Fibroblast of villous mesenchyme (primary cell): ENCODE measurements at regions not wholly inside any gene's neighbourhood (a gene's known extent, or its start where the extent isn't known, plus 50 kb on each side); places are given as distances from the start of the nearest gene placed in this dataset.

Source experiments
- DNase-seq: peaks from one replicate; pipeline ENCODE4 v3.0.0-alpha.2; 2010; ENCODE audit warnings: low read depth
- H3K4me3 ChIP-seq: 2 replicates; pipeline ENCODE4 v1.5.1; 2011; ENCODE audit warnings: low read depth, mild to moderate bottlenecking, low read length
- TF ChIP-seq, protein P1 (sequence below): IDR thresholded peaks from 2 replicates; pipeline ENCODE4 v1.5.1; 2012; ENCODE audit warnings: low read depth, mild to moderate bottlenecking, low read length; ENCODE audit not compliant: insufficient read depth

DNA sequence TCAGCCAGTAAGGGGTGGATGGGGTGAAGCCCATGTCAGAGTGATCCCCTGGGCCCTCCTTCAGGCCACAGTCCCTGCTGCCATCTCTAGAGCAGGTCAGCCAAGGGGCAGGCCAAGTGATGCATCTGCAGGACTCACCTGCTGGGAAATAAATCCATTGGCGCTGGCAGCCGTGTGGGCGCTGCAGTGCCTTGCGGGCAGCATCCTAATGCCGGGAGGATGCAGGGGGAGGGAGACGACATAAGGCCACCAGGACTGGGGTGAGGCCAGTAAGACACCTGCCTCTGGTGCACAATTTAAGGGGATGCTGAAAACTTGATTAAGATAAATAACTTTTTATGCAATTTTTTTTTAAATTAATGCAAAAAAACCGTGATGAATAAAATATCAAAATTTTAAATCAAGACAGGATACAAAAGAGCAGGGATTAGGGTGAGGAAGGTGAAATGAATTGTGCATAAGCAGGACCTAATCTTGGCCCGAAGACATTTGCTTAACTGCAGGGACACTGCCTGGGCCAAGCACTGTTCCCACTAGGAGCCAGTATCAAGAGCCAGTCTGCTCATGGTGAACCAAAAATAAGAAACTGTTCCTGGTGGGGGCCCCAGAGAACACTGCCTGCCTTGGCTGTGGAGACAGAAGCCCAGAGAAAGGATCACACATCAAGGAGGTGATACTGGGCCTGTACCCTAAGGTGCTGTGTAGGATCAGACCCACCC lies 67.5 kb upstream of the CPLX2 start:
- H3K4me3 ChIP-seq, result no peak overlapping the region
- no peak for DNase-seq

DNA sequence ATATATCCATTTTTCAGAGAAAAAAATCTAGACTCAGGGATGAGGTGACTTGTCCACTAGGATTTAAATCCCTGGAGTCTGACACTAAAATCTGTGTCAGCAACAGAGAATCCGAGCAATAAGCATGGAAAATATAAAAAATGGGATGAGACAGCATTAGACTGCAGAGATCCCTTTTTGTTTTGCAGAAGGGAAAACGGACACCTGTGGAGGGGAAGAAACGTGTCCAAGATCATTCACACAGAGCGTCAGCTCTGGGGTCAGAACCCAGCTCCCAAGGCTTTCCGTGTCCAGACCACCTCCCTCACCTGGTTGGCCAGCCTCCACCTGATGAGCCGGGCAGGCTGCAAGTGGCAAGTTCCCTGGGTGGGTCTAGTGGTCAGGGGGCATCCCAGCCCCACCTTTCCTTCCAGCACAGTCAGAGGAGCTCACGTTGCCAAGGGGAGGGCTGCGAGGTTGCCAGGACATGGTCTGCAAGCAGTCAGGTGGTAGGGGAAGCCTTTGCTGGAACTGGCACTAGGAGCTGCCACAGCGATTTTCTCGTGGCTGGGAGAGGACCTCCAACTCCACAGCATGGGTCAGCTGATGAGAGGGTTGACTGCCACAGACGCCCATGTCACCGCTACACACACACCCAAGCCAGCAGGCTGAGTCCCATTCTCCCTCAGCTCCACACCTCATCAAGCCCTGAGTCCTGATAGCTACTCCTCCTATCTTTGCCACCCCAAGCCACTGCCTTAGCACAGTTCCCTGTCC lies 65.9 kb upstream of the CPLX2 start:
- DNase-seq, result no peak
- TF ChIP-seq, protein P1, sequence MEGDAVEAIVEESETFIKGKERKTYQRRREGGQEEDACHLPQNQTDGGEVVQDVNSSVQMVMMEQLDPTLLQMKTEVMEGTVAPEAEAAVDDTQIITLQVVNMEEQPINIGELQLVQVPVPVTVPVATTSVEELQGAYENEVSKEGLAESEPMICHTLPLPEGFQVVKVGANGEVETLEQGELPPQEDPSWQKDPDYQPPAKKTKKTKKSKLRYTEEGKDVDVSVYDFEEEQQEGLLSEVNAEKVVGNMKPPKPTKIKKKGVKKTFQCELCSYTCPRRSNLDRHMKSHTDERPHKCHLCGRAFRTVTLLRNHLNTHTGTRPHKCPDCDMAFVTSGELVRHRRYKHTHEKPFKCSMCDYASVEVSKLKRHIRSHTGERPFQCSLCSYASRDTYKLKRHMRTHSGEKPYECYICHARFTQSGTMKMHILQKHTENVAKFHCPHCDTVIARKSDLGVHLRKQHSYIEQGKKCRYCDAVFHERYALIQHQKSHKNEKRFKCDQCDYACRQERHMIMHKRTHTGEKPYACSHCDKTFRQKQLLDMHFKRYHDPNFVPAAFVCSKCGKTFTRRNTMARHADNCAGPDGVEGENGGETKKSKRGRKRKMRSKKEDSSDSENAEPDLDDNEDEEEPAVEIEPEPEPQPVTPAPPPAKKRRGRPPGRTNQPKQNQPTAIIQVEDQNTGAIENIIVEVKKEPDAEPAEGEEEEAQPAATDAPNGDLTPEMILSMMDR, result no peak
- no peak overlapping the region for H3K4me3 ChIP-seq

More for the DNA sequence above, 67.5 kb upstream of the CPLX2 start:
- TF ChIP-seq, protein P1, result no peak

DNA sequence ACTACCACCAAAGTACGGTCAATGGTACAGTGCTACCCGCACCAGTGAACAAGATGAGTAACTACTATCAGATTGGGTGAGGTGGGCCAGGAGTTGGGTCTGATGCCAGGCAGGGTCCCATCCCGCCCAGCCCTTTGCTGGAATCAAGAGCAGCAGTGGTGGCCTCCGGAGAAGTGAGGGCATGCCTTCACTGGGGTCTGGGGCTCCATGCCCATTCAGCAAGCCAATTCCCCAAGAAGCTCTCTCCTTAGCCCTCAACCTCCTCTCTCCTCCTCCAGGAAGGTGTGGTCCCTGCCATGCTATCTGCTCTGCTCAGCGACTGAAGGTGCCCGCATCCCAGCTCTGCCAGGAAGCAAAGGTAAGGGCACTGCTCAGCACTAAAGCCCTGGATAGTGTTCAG lies 62.7 kb upstream of the CPLX2 start:
- DNase-seq, result no peak
- TF ChIP-seq, protein P1, result no peak

DNA sequence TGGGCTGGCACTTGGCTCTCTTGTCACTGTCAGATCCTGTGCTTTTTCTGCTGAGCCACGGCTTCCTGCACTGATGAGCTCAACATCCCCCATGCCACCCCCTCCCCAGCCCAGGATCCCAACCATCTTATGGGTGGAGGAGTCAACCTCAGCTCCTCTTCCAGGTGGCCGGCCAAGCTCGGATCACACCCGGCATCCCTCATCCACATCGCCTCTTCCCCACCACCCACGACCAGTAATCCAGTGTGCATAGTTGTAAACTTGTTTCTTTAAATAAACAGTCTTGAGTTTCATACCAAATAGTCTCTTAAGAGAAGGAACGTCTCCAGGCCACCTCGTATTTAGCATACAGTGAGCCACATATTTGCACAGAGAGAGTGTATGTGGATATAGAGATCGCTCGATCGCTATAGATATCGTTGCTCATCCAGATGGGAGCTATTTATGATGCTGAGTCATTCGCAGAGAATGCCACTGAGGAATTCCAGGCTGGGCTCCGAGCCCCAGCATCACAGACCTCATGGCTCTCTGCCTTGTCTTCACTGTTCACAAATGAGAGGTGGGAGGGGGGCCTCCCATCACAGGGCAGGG lies 61.8 kb upstream of the CPLX2 start:
- TF ChIP-seq, protein P1, result no peak
- H3K4me3 ChIP-seq, result no peak overlapping the region
- peak; percentile 87 for DNase-seq

More for the DNA sequence above, 62.7 kb upstream of the CPLX2 start:
- no peak overlapping the region for H3K4me3 ChIP-seq

DNA sequence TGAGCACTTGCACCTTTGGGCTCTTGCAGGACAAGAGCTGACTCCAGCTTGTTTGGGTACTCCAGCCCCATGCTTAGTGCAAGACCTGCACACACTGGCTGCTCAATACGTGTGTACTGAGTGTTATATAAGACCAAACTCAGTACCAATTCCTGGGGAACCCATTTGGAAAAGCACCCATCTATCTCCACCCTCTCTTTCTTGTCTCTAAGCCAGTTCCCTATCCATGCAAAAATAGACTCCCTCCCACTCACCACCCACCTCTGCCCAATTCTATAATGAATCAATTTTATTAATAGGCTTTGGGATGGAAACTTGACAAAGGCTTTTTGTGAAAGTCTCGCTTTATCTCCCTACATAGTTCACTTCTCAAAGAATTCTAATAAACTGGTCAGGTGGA lies 60.9 kb upstream of the CPLX2 start:
- no peak overlapping the region for H3K4me3 ChIP-seq
- DNase-seq, result no peak
- TF ChIP-seq, protein P1, result no peak

DNA sequence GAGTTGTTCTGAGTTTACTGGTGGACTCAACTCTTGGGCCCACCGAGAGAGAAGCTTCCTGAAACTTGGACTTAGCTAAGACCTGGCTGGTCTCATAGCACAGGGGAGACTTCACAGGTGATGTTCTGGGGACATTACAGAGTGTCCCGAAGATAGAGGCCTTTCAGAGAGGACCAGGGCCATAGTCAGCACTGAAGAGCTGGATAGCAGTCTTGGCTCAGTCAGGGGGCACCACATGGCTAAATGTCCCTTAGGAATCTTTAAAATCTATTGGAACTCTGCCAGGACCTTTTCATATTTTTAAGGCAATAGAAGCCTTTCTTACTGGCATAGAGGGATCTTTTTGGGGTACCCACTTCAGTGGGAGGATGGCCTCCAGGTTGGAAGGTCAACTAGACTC lies 59.8 kb upstream of the CPLX2 start:
- DNase-seq, result no peak
- TF ChIP-seq, protein P1, result no peak
- H3K4me3 ChIP-seq, result no peak overlapping the region
